HG03558 (cell line): ENCODE measurements at regions not wholly inside any gene's neighbourhood (a gene's known extent, or its start where the extent isn't known, plus 50 kb on each side); places are given as distances from the start of the nearest gene placed in this dataset.

Source experiments
- ATAC-seq: cut with Tn5 transposase; IDR thresholded peaks from one replicate; pipeline ENCODE4 v1.9.1; 2021; ENCODE audit warnings: moderate number of reproducible peaks; ENCODE audit not compliant: unreplicated experiment; ENCODE audit errors: extremely low read depth

DNA sequence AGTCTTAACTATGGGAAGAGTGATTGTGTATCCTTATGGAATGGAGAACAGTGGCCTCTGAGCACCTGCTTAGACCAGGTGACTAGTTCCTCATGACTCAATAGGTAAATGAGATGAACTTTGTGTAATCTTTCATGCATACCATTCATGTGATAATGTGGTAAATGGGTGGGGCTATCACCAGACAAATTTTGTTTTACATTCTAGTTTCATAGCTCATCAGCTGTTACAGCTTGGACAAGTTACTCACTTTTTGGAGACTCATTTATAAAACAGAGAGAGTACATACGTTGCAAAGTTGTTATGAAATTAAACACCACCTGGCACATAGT lies 103.7 kb upstream of the TGFBR2 start:
- ATAC-seq: peak; percentile 41

GRCh38 chr3:30503446-30503845 lies 103.0 kb upstream of the TGFBR2 start:
- ATAC-seq: no peak

GRCh38 chr3:30504939-30505338 lies 101.5 kb upstream of the TGFBR2 start:
- no peak for ATAC-seq

- no peak for ATAC-seq
Observed at GRCh38 chr3:30505866-30506520, 100.4 kb upstream of the TGFBR2 start.

GRCh38 chr3:30508339-30508738 lies 98.1 kb upstream of the TGFBR2 start:
- ATAC-seq: no peak

DNA sequence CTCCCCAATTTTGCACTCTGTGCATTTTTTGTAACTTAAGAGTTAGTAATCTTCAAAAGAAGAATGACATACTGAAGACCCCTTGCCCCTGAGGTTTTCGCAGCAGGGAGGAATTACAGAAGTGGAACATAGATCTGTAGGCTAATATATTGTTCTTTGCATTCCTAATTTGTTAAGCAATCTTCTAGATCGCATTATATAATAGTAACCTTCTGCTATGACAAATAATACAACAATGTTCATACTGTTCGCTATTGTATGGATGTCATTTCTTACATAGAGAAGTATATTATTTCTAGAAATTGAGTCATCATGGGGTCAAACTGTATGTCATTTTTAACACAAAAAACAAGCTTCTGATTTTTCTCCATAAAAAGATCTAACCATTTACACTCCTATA lies 95.8 kb upstream of the TGFBR2 start:
- no peak for ATAC-seq

DNA sequence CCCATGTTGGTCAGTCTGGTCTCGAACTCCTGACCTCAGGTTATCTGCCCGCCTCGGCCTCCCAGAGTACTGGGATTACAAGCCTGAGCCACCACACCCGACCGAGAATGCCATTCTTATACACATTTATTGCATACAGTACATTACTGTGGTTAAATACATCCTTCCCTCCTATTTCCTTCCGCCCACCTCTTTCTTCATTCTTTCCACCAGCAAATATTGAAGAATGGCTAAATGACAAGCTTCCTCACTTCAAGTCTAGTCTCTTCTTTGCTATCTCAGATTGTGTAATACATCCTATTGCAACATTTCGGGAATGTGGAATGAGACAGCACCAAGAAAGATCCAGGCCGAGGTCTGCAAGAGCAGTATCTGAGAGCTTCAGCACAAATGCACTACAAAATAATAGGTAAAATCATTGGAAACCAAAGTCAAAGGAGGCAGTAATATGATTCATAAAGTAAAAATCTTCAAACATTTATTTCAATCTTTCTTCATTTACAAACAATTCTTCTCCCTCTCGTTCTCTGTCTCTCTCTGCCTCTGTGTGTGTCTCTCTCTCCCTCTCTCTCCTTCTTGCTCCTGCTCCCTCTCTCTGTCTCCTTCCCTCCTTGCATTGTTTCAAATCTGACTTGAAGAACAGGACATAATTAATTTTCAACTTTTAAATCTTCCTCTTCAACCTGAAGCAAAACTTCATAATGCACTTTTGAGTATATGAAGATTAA lies 94.7 kb upstream of the TGFBR2 start:
- no peak for ATAC-seq

DNA sequence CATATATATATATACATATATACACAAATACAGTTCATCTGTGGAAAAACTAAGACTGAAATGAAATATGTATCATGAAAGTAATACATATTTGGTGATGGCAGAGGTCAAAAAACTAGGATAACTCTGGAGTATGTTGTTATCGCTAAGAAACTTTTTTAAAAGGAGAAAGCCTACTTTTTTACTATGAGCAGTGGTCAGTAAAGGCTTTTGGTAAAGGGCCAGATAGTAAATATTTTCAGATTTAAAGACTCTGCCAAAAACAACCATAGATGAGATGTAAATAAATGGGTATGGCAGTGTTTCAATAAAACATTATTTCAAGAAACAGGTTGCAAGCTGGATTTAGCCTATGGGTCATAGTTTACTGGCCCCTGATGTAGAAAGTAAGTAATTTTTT lies 93.8 kb upstream of the TGFBR2 start:
- ATAC-seq: no peak

DNA sequence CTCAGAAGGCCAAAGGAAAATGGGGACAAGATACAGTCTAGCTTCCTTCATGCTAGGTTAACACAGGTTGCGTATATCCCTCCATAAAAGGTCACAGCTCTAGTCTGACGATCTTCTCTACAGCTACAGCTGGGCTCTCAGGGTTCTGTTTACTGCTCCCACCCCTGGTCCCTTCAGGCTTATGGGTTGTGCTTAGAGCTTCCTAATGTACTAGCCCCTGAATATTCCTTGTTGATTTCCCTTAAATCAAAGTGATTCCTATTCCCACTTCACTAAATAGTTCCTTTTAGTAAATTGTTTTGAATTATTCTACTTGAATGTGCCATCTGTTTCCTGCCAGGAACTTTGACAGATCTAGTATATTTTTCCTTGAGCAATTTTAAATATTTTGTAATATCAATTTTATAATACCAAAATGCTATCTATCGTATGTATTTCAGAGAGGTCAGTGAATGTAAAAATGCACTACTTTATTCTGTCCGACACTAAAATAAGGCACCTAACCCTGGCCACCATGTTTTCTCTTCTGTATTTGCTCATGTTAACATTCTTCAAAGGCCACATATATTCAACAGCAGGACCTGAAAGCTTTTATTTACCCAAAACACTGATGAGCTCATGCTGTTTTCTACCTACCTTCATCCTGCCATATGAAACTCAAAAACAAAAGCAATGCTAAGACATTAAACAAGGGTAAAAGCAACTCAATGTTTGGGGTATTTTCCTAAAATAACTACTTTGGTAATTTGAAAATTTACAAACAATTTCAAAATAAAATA lies 92.8 kb upstream of the TGFBR2 start:
- no peak for ATAC-seq

DNA sequence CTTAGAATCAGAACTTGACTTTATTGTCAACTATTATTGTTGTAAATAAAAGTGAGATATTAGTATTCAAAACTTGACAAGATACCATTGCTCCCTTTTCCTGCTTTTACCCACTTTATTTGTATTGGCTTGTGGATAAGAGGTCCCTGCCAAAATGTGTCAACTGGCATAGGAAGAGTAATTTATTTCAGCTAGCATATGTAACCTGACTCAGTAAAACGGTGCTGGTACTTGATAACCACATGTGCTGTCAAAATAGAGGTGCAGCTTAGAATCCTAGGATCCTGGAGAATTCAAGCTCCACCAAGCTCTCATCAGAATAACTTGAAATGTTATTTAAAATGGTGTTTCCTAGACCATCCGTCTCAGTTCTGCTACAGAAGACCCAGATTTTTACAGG lies 90.2 kb upstream of the TGFBR2 start:
- no peak for ATAC-seq

GRCh38 chr3:30518181-30518864 lies 88.1 kb upstream of the TGFBR2 start:
- ATAC-seq: no peak

DNA sequence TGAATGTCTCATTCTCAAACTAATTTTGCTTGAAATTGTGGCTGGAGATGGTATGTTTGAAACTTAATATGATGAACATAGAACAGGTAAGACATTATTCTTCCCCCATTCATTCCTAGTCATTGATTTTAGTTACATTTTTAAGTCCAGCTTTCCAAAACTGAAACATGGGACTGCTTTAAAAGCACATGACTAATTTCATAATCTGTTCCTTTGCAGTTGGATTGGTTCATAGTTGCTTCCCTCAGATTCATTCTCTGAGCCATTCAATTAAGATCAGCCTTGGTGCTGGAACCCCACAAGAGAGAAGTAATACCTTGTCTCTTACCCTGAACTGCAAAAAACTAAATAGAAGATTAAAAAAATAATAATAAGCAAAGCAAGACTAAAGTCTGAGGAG lies 87.5 kb upstream of the TGFBR2 start:
- ATAC-seq: no peak

DNA sequence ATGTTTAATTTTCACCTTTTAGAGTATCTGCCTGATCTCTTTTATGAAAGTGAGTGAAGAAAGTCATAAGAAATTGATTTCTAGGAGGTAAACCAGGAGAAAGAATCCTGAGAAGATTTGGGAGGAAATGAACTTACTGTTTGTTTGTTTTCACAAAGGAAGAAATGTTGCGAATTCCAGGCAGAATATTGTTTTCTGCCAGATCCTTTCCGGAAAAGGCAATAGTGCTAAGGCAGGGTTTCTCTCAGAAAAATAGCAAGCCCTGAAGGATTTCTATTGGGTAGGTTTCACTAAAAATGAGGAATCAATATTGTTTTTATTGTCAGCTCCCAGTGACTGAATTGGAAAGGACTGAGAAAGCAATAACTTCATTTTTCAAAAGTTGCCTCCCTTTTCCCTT lies 85.7 kb upstream of the TGFBR2 start:
- no peak for ATAC-seq

GRCh38 chr3:30521156-30521715 lies 85.2 kb upstream of the TGFBR2 start:
- no peak for ATAC-seq

GRCh38 chr3:30522476-30522875 lies 83.9 kb upstream of the TGFBR2 start:
- no peak for ATAC-seq

- ATAC-seq: no peak
Observed at GRCh38 chr3:30523366-30523765, 83.0 kb upstream of the TGFBR2 start.

DNA sequence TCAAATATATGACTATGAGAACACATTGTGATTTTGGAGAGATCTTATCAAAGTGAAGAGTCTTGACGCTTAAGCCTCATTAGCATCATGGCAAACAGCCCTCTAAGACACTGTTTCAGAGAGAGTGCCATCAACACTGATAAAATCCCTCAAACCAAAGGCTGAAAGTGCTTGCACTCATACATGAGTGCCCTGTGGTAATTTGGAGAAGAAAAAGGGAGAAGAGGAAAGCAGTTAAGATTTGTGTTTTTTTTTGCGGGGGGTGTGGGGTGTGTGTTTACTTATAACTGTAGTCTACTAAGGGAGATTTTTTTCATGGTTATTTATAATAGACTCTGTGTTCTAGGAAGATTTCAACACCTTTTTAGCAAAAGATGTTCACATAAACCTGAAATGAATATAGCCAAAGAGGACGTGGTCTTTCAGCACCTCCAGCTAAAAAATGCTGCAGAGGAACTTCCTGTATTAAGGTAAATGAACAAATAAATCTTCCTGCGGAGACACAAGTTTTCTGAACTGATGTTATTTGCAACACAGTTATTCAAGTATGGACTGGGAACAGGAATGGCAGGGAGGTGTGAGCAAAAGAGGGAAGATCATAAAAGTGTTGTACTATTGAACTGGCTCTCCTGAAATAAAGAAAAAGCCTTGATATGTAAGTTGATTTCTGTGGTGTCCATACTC lies 81.9 kb upstream of the TGFBR2 start:
- no peak for ATAC-seq

DNA sequence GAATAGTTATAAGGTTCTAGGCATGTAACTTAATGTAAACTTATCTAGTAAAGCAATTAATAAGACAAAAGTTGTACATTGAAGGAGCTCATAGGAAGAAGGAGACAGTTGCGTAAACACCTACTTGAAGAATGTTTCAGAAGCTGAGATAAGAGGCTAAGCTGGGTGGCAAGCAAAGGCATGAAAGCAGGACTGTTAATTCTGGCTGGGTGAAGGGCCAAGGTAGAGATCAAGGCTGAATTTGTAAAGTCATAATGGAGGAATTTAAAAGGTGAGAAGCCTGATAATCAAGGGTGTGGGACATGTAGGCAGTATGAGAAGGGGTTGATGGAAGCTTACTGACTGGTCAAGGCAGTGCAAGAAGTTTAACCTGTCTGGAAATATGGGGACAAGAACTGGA lies 80.4 kb upstream of the TGFBR2 start:
- ATAC-seq: no peak

- ATAC-seq: no peak
Observed at GRCh38 chr3:30527186-30527585, 79.2 kb upstream of the TGFBR2 start.

- ATAC-seq: no peak
Observed at GRCh38 chr3:30527720-30528119, 78.7 kb upstream of the TGFBR2 start.
